D721Med (cell line): ENCODE measurements at regions not wholly inside any gene's neighbourhood (a gene's known extent, or its start where the extent isn't known, plus 50 kb on each side); places are given as distances from the start of the nearest gene placed in this dataset.
A peak's percentile ranks its signal among the peaks of the same experiment; 100 is the strongest.

ENCODE experiments used
- DNase-seq: peaks from one replicate; pipeline ENCODE4 v3.0.0; 2011; ENCODE audit warnings: low spot score; ENCODE audit not compliant: insufficient read length
- FAIRE-seq: peaks from 2 replicates; lab custom pipeline; 2011; peaks lifted over from hg19 to GRCh38; lab: Jason Lieb, UNC
- TF ChIP-seq, protein P1 (sequence below): IDR thresholded peaks from 2 replicates; pipeline ENCODE4 v1.5.1; 2012; ENCODE audit warnings: mild to moderate bottlenecking, control low read depth; ENCODE audit not compliant: insufficient read depth; ENCODE audit errors: missing control alignments

DNA sequence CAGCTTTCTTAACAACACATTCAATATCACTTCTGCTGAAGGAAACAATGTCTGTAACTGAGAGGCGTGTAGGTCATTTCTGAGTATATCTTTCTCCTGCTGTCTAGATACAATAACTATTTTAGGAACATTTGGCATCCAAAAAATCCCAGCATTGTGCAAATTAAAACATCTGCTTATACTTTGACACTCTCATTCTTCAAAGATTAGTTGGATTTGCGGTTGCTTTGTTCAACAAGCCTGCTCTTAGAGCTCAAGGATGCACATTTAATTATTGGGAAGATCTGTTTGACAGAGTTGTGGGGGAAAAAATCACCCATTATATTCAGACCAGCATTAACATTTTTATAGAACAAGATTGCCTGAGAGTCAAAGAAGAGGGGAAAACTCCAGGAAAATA is 449.5 kb upstream of the HNRNPA3 start:
- FAIRE-seq (peak; percentile 78), DNase-seq (peak; percentile 23)
- TF ChIP-seq, protein P1, sequence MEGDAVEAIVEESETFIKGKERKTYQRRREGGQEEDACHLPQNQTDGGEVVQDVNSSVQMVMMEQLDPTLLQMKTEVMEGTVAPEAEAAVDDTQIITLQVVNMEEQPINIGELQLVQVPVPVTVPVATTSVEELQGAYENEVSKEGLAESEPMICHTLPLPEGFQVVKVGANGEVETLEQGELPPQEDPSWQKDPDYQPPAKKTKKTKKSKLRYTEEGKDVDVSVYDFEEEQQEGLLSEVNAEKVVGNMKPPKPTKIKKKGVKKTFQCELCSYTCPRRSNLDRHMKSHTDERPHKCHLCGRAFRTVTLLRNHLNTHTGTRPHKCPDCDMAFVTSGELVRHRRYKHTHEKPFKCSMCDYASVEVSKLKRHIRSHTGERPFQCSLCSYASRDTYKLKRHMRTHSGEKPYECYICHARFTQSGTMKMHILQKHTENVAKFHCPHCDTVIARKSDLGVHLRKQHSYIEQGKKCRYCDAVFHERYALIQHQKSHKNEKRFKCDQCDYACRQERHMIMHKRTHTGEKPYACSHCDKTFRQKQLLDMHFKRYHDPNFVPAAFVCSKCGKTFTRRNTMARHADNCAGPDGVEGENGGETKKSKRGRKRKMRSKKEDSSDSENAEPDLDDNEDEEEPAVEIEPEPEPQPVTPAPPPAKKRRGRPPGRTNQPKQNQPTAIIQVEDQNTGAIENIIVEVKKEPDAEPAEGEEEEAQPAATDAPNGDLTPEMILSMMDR = no peak

DNA sequence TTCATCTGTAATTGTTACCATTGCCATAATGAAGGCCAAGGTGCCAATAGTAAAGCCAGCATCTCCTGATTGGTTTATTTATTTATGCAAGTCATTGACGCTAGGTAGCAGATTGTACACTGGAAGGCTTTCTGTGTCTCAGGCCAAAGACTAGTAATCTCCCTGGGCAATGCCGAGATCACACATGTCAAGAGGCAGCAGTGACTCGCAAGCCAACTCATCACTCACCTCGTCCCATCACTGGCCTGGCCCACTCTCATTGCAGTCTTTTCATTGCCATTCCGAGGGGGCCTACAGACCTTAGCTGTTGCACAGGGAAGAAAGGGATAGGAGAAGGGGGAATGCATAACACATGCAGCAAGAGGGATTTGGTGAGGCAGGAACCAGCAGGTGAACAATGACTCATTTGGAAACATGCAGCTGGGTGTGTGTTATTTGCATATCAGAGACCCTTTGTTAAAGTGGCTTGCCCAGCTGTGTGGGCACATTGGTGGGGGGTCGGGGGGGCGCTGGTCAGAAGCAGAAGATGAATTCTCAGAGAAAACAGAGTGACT is 448.7 kb upstream of the HNRNPA3 start:
- FAIRE-seq (no peak), DNase-seq (no peak)
- TF ChIP-seq, protein P1 = no peak

DNA sequence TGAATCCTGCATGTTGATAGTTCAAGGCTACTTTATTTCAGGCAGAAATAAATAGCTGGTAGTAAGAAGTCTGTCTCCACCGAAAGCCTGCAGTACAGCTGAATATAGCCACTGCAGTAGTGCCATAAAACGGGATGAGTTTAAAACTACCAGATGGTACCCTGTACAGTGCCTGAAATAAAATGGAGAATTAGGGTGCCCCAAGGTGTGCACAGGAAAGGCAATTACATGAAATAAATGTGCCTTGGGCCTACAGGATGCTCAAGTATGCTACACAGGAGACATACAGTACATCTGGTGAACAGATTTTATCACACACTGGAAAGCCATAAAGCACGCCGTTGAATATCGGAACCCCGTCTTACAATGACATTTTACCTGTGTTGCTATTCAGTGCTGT is 447.7 kb upstream of the HNRNPA3 start:
- DNase-seq (no peak), FAIRE-seq (no peak)
- TF ChIP-seq, protein P1 = no peak

DNA sequence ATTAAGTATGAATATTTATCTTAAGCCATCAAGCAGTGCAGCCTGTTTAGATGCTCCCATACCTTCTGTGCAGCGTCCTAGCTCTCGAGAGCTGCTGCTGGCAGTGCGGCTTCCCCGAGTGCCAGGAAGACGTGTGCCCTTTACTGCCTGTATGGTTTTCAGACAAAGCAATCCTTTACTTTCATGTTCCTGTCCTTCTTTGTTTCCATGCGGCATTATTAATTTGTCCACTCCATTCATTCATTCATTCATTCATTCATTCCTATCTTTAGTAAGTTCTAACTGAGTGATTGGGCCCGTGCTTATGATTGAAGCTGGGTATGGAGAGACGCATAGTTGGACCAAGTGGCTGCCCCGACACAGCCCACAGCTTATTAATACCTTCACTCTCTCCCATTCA is 446.6 kb upstream of the HNRNPA3 start:
- TF ChIP-seq, protein P1 = no peak
- DNase-seq = no peak
- no peak for FAIRE-seq

DNA sequence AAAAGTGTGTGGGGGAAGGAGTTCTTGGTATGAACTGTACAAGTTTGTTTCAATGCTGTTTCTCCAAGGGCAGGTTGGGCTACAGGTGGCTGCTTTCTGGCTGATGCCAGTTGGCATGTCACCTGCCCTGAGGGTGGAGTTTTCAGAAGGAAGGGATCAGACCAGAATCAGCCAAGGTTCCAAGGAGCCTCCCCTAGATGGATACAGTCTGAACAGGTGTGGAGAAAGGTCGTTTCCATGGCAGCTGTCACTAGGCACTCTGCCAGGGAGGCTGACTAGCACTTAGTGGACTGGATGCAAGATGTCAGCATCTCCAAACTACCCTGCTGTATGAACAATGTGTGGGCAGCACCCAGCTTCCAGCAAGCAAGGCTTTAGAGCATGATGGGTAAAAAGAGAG is 444.4 kb upstream of the HNRNPA3 start:
- DNase-seq (no peak), FAIRE-seq (no peak)
- TF ChIP-seq, protein P1 = no peak

DNA sequence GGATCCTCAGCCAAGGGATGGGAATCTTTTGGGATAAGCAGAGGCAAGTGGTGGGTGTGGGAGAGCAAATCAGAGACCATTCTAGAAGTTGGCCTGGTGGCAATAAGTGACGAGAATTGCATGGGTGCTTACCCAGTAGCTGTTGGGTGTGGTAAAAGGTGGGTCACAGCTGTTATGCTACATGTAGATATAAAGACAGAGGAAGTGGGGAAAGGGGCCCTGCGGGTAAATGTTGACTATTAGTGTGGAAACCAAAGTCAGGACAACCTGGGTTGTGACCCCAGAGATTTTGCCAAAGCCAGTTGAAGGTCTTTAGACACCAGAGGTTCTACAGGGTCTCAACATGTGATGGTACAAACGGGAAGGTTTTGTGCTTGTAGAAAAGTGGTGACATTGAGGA is 443.6 kb upstream of the HNRNPA3 start:
- TF ChIP-seq, protein P1 = no peak
- no peak for DNase-seq
- FAIRE-seq = no peak

DNA sequence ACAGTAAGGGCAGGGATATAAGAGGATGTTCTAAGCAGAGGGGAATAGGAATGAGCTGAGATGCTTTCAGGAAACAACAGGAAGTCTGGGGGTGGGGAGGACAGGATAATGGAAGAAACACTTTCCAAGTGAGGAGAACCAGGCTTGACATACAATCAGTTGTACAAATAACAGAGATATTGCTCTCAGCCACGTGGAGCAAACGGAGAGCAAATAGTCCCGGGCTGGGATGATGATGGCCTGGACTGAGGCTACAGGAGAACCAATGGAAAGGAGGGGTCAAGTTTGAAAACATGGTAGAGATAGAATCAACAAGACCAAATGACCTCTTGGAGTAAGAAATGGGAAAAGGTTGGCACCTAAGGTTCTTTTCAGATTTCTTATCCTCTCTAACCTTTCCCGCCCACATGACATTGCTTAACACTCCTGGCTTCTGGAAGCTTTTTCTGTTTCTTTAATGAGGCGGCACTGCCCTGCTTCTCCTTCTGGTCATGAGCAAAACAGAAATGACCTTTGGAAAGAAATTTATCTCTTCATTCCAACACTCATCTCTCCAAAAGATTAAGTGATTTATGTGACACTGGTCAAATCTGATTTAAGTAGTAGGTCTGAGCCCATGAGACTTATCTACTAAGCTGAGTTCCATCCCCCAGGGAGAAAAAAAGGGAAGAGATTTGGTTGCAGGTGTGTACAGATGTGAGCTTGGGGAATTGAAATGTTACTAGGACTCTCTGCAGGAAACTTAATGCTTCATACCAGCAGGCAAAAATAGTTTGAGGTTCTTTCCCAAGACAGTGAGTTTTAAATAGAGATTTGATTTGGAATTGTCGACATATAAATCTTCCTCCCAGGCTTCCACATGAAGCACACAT is 442.9 kb upstream of the HNRNPA3 start:
- no peak for DNase-seq
- TF ChIP-seq, protein P1 = no peak
- FAIRE-seq = peak; percentile 25
